Endothelial cell of umbilical vein (primary cell): ENCODE measurements at regions not wholly inside any gene's neighbourhood (a gene's known extent, or its start where the extent isn't known, plus 50 kb on each side); places are given as distances from the start of the nearest gene placed in this dataset.

Experiments
- BruUV-seq: library from RNA; stranded (reverse); fragments of 400-500 nt; replicated peaks from 2 replicates; lab custom pipeline; 2021; lab: Mats Ljungman, UMichigan
- CTCF ChIA-PET: fragments of 300-600, 350-600 bp; sonication (Branson Sonifier 250); formaldehyde crosslinking; loops from one replicate; lab custom pipeline; 2021; ENCODE audit warnings: antibody characterized with exemption, inconsistent platforms; lab: Charles Lee
- POLR2A ChIA-PET: fragments of 300-600, 350-600 bp; sonication (Branson Sonifier 250); formaldehyde crosslinking; loops from one replicate; lab custom pipeline; 2021; ENCODE audit warnings: antibody characterized with exemption, inconsistent platforms; lab: Charles Lee
- DNase-seq: peaks from one replicate; pipeline ENCODE4 v3.0.0-alpha.2; 2011; ENCODE audit warnings: low read depth, low spot score
- FAIRE-seq: peaks from 2 replicates; lab custom pipeline; 2011; peaks lifted over from hg19 to GRCh38; lab: Jason Lieb, UNC
- H2AFZ ChIP-seq: 2 replicates; pipeline ENCODE4 v1.6.0; 2012; ENCODE audit warnings: low read depth, low read length, control low read depth, inconsistent platforms
- H3K27ac ChIP-seq: 2 replicates; pipeline ENCODE4 v1.5.1; 2011; ENCODE audit warnings: low read depth, mild to moderate bottlenecking, control low read depth, low read length, moderate library complexity; ENCODE audit not compliant: insufficient read depth
- H3K27me3 ChIP-seq, 2 experiments: 2 replicates each; pipeline versions ENCODE4 v1.6.0 to v1.6.1; 2011; ENCODE audit warnings: low read length in 2 of 2, mixed read lengths in 1 of 2; ENCODE audit not compliant: control insufficient read depth in 2 of 2, insufficient read depth in 2 of 2
- H3K36me3 ChIP-seq, 2 experiments: 2 replicates in 1 of 2; 3 replicates in 1 of 2; pipeline ENCODE4 v1.5.1; 2011; ENCODE audit warnings: low read length in 2 of 2, mild to moderate bottlenecking in 1 of 2, moderate library complexity in 1 of 2; ENCODE audit not compliant: control insufficient read depth in 2 of 2, insufficient read depth in 2 of 2; ENCODE audit errors: extremely low read depth in 1 of 2
- H3K4me1 ChIP-seq: 3 replicates; pipeline ENCODE4 v1.5.1; 2011; ENCODE audit warnings: mild to moderate bottlenecking, low read length; ENCODE audit not compliant: control insufficient read depth, insufficient read depth; ENCODE audit errors: extremely low read depth
- H3K4me2 ChIP-seq: 2 replicates; pipeline ENCODE4 v1.6.1; 2011; ENCODE audit warnings: low read length, control low read depth, mixed read lengths; ENCODE audit not compliant: insufficient read depth
- H3K4me3 ChIP-seq, 3 experiments: fragments of 200-600 bp in 1 of 3; sonication (generic), shearing (Covaris generic) in 1 of 3; replicated peaks in 1 of 3; 2 replicates each; pipeline ENCODE4 v1.5.1; 2011 to 2016; ENCODE audit warnings: control low read depth in 3 of 3, low read length in 3 of 3, mild to moderate bottlenecking in 2 of 3, inconsistent platforms in 1 of 3, low read depth in 1 of 3, moderate library complexity in 1 of 3; ENCODE audit not compliant: insufficient read depth in 1 of 3
- H3K79me2 ChIP-seq: 2 replicates; pipeline ENCODE4 v1.6.0; 2012; ENCODE audit warnings: low read length, inconsistent platforms; ENCODE audit not compliant: control insufficient read depth, insufficient read depth
- H3K9ac ChIP-seq: replicated peaks from 2 replicates; pipeline ENCODE3; 2011; ENCODE audit warnings: low read length, control low read depth; ENCODE audit not compliant: insufficient read depth; ENCODE audit errors: extremely low read depth
- H3K9me1 ChIP-seq: replicated peaks from 3 replicates; pipeline ENCODE4 v1.6.0; 2011; ENCODE audit warnings: mild to moderate bottlenecking, low read length; ENCODE audit not compliant: control insufficient read depth, insufficient read depth; ENCODE audit errors: extremely low read depth
- H3K9me3 ChIP-seq: replicated peaks from 2 replicates; pipeline ENCODE4 v1.5.1; 2012; ENCODE audit warnings: low read length, inconsistent platforms; ENCODE audit not compliant: control insufficient read depth, insufficient read depth
- H4K20me1 ChIP-seq: replicated peaks from 2 replicates; pipeline ENCODE3; 2011; ENCODE audit warnings: mild to moderate bottlenecking, low read length; ENCODE audit not compliant: control insufficient read depth, insufficient read depth; ENCODE audit errors: extremely low read depth
- CTCF ChIP-seq, 2 donors: IDR thresholded peaks; 1 replicate in 1 of 2; 2 replicates in 1 of 2; pipeline ENCODE4 v1.5.1; 2011; ENCODE audit warnings: low read length in 2 of 2, mild to moderate bottlenecking in 2 of 2, moderate library complexity in 2 of 2, control low read depth in 1 of 2, inconsistent platforms in 1 of 2, low read depth in 1 of 2; ENCODE audit not compliant: insufficient read depth in 1 of 2; ENCODE audit errors: extremely low read depth in 1 of 2
- EZH2 ChIP-seq: IDR thresholded peaks from 2 replicates; pipeline ENCODE4 v1.6.1; 2012; ENCODE audit warnings: borderline replicate concordance, low read depth, mild to moderate bottlenecking, moderate library complexity, low read length, inconsistent platforms; ENCODE audit not compliant: severe bottlenecking
- FOS ChIP-seq: IDR thresholded peaks from 2 replicates; pipeline ENCODE4 v1.6.1; 2011; ENCODE audit warnings: mild to moderate bottlenecking, low read length, moderate library complexity, borderline replicate concordance; ENCODE audit not compliant: insufficient read depth
- GATA2 ChIP-seq: IDR thresholded peaks from 2 replicates; pipeline ENCODE4 v1.7.0; 2011; ENCODE audit warnings: low read depth, mild to moderate bottlenecking, moderate library complexity, mixed read lengths, low read length; ENCODE audit not compliant: insufficient read length, insufficient read depth
- JUN ChIP-seq: IDR thresholded peaks from 2 replicates; pipeline ENCODE4 v1.6.1; 2011; ENCODE audit warnings: borderline replicate concordance, low read depth; ENCODE audit not compliant: insufficient read length, insufficient read depth
- MAX ChIP-seq: IDR thresholded peaks from 2 replicates; pipeline ENCODE4 v1.6.1; 2011; ENCODE audit not compliant: insufficient read depth, insufficient read length
- MYC ChIP-seq: IDR thresholded peaks from one replicate; pipeline ENCODE4 v1.6.1; 2011; ENCODE audit warnings: mild to moderate bottlenecking, low read depth, low read length
- POLR2A ChIP-seq: IDR thresholded peaks from 2 replicates; pipeline ENCODE4 v1.6.1; 2012; ENCODE audit warnings: low read depth, mild to moderate bottlenecking, control low read depth, low read length
- POLR2AphosphoS5 ChIP-seq: IDR thresholded peaks from 2 replicates; pipeline ENCODE4 v1.6.1; 2012; ENCODE audit warnings: low read depth, mild to moderate bottlenecking, control low read depth, low read length, moderate library complexity; ENCODE audit not compliant: insufficient read depth
- dilution Hi-C: fragments of 300-500 bp; cut with MboI; formaldehyde crosslinking; loops from one replicate; pipeline ENCODE4 v1.15.0; 2019; ENCODE audit warnings: low sequenced_read_pairs; ENCODE audit not compliant: extremely low pct_ligation_motif_present
- intact Hi-C: fragments of 100-400 bp; cut with micrococcal nuclease; formaldehyde crosslinking; loops from one replicate; pipeline ENCODE4 v1.10.0; 2022

GRCh38 chr10:28790146-28790545 lies 112.8 kb downstream of the BAMBI start:
- H4K20me1 ChIP-seq: no peaks in the 10 kb centered on the region
- no peak overlapping the region for H3K27ac ChIP-seq
- H3K4me1 ChIP-seq: no peaks in the 10 kb centered on the region
- ChIA-PET CTCF (no interaction called here), POLR2A (no interaction called here)
- no peak overlapping the region for H3K4me2 ChIP-seq
- TF ChIP-seq EZH2: no peak
- no peak for TF ChIP-seq POLR2AphosphoS5
- no peak for TF ChIP-seq CTCF (IDR thresholded peaks at IDR 0.05; ENCODE audit: extremely low read depth in 1 of 2, insufficient read depth in 1 of 2, low read depth in 1 of 2, low read length in 2 of 2)
- TF ChIP-seq FOS: no peak
- no peak for TF ChIP-seq MYC
- no peak for TF ChIP-seq MAX
- no peak for TF ChIP-seq GATA2
- TF ChIP-seq POLR2A: no peak
- TF ChIP-seq JUN: no peak
- BruUV-seq: no TSS peak
- no peak overlapping the region for H3K9ac ChIP-seq
- intact Hi-C loops (no loop called here), dilution Hi-C loops (no loop called here)
- no peak for DNase-seq
- H3K36me3 ChIP-seq: no peaks in the 10 kb centered on the region
- H3K9me3 ChIP-seq: no peaks in the 10 kb centered on the region
- H3K4me3 ChIP-seq: no peak overlapping the region
- no peak for FAIRE-seq
- no peaks in the 10 kb centered on the region for H3K79me2 ChIP-seq
- no peaks in the 10 kb centered on the region for H3K9me1 ChIP-seq
- H2AFZ ChIP-seq: no peak overlapping the region
- H3K27me3 ChIP-seq: peaks cover 8 to 22% of the 10 kb centered on the region in 2 experiments
